H9 (cell line): ENCODE measurements at regions not wholly inside any gene's neighbourhood (a gene's known extent, or its start where the extent isn't known, plus 50 kb on each side); places are given as distances from the start of the nearest gene placed in this dataset.

ENCODE experiments used
- DNase-seq: peaks from one replicate; pipeline ENCODE4 v3.0.0-alpha.2; 2017
- H2AFZ ChIP-seq: one replicate; pipeline ENCODE4 v1.6.1; 2013; ENCODE audit warnings: mild to moderate bottlenecking, low read length, control low read depth, moderate library complexity
- H2AK5ac ChIP-seq: 2 replicates; pipeline ENCODE4 v1.6.1; 2013; ENCODE audit warnings: low read length, control low read depth, mixed read lengths; ENCODE audit not compliant: insufficient read length
- H2BK120ac ChIP-seq: one replicate; pipeline ENCODE4 v1.6.1; 2013; ENCODE audit warnings: low read depth, mild to moderate bottlenecking, low read length, control low read depth, inconsistent platforms; ENCODE audit not compliant: poor library complexity, severe bottlenecking
- H2BK12ac ChIP-seq: 2 replicates; pipeline ENCODE4 v1.6.1; 2013; ENCODE audit warnings: low read length, control low read depth, mixed read lengths, low read depth; ENCODE audit not compliant: insufficient read length
- H2BK15ac ChIP-seq: 2 replicates; pipeline ENCODE4 v1.6.1; 2013; ENCODE audit warnings: low read depth, low read length, control low read depth
- H2BK20ac ChIP-seq: one replicate; pipeline ENCODE4 v1.6.1; 2013; ENCODE audit warnings: low read depth, mild to moderate bottlenecking, low read length, control low read depth, inconsistent platforms; ENCODE audit not compliant: poor library complexity, severe bottlenecking
- H2BK5ac ChIP-seq: 2 replicates; pipeline ENCODE4 v1.6.1; 2013; ENCODE audit warnings: low read length, control low read depth, mixed read lengths; ENCODE audit not compliant: insufficient read length
- H3K14ac ChIP-seq: 2 replicates; pipeline ENCODE4 v1.6.1; 2013; ENCODE audit warnings: low read length, control low read depth; ENCODE audit not compliant: insufficient read depth
- H3K18ac ChIP-seq: 2 replicates; pipeline ENCODE4 v1.6.1; 2013; ENCODE audit warnings: low read depth, mild to moderate bottlenecking, mixed read lengths, low read length, control low read depth; ENCODE audit not compliant: insufficient read length
- H3K23ac ChIP-seq: 2 replicates; pipeline ENCODE4 v1.6.1; 2013; ENCODE audit warnings: low read length, control low read depth, mixed read lengths, low read depth; ENCODE audit not compliant: insufficient read length
- H3K23me2 ChIP-seq: 2 replicates; pipeline ENCODE4 v1.6.1; 2013; ENCODE audit warnings: low read depth, mild to moderate bottlenecking, mixed read lengths, low read length, control low read depth; ENCODE audit not compliant: insufficient read length, poor library complexity, severe bottlenecking
- H3K27ac ChIP-seq: 2 replicates; pipeline ENCODE4 v1.5.1; 2013; ENCODE audit warnings: low read length, control low read depth, mixed read lengths, low read depth; ENCODE audit not compliant: insufficient read length
- H3K27me3 ChIP-seq: 2 replicates; pipeline ENCODE4 v1.6.1; 2013; ENCODE audit warnings: low read length, control low read depth, inconsistent platforms; ENCODE audit not compliant: insufficient read depth
- H3K4ac ChIP-seq: 2 replicates; pipeline ENCODE4 v1.6.1; 2013; ENCODE audit warnings: low read depth, mild to moderate bottlenecking, control low read depth, inconsistent platforms, low read length, moderate library complexity
- H3K4me1 ChIP-seq: 2 replicates; pipeline ENCODE4 v1.6.1; 2013; ENCODE audit warnings: low read length, control low read depth, inconsistent platforms; ENCODE audit not compliant: insufficient read depth
- H3K4me2 ChIP-seq: 2 replicates; pipeline ENCODE4 v1.6.1; 2013; ENCODE audit warnings: low read length, control low read depth, mixed read lengths; ENCODE audit not compliant: insufficient read length, insufficient read depth
- H3K56ac ChIP-seq: 2 replicates; pipeline ENCODE4 v1.6.1; 2013; ENCODE audit warnings: low read depth, mild to moderate bottlenecking, mixed read lengths, low read length, control low read depth; ENCODE audit not compliant: insufficient read length
- H3K79me1 ChIP-seq: 2 replicates; pipeline ENCODE4 v1.6.1; 2013; ENCODE audit warnings: low read depth, mild to moderate bottlenecking, moderate library complexity, low read length, control low read depth, inconsistent platforms; ENCODE audit not compliant: insufficient read depth, poor library complexity, severe bottlenecking
- H3K79me2 ChIP-seq: 2 replicates; pipeline ENCODE4 v1.6.1; 2013; ENCODE audit warnings: low read length, control low read depth, inconsistent platforms; ENCODE audit not compliant: insufficient read depth
- H3K9ac ChIP-seq: 2 replicates; pipeline ENCODE4 v1.6.1; 2013; ENCODE audit warnings: low read length, control low read depth, mixed read lengths; ENCODE audit not compliant: insufficient read length; ENCODE audit errors: extremely low read depth
- H3K9me3 ChIP-seq: one replicate; pipeline ENCODE4 v1.6.1; 2013; ENCODE audit warnings: low read depth, low read length, inconsistent platforms; ENCODE audit not compliant: control insufficient read depth
- H3T11ph ChIP-seq: one replicate; pipeline ENCODE4 v1.6.1; 2013; ENCODE audit warnings: mild to moderate bottlenecking, low read length, control low read depth, inconsistent platforms
- H4K20me1 ChIP-seq: one replicate; pipeline ENCODE4 v1.6.1; 2013; ENCODE audit not compliant: control insufficient read depth, insufficient read length, insufficient read depth
- H4K5ac ChIP-seq: 2 replicates; pipeline ENCODE4 v1.6.1; 2013; ENCODE audit warnings: low read depth, mild to moderate bottlenecking, mixed read lengths, low read length, control low read depth; ENCODE audit not compliant: insufficient read length
- H4K8ac ChIP-seq: replicated peaks from 2 replicates; pipeline ENCODE4 v1.6.1; 2013; ENCODE audit warnings: low read length, control low read depth, mixed read lengths, low read depth; ENCODE audit not compliant: insufficient read length
- H4K91ac ChIP-seq: 2 replicates; pipeline ENCODE4 v1.6.1; 2013; ENCODE audit warnings: low read depth, mild to moderate bottlenecking, moderate library complexity, mixed read lengths, low read length, control low read depth; ENCODE audit not compliant: insufficient read length
- H3K27ac Mint-ChIP-seq, 3 experiments: 2 replicates in 2 of 3; 3 replicates in 1 of 3; pipeline ENCODE4 v1.8.0; 2020 to 2021; ENCODE audit warnings: mixed read lengths in 3 of 3, mild to moderate bottlenecking in 1 of 3, moderate library complexity in 1 of 3
- H3K27me3 Mint-ChIP-seq: 2 replicates; pipeline ENCODE4 v1.8.0; 2021; ENCODE audit warnings: low read depth, mild to moderate bottlenecking, moderate library complexity, mixed read lengths
- H3K36me3 Mint-ChIP-seq, 3 experiments: 2 replicates in 2 of 3; 3 replicates in 1 of 3; pipeline ENCODE4 v1.8.0; 2020 to 2021; ENCODE audit warnings: low read depth in 3 of 3, mixed read lengths in 3 of 3; ENCODE audit not compliant: insufficient read depth in 1 of 3
- H3K4me1 Mint-ChIP-seq, 2 experiments: 2 replicates each; pipeline ENCODE4 v1.8.0; 2020; ENCODE audit warnings: mixed read lengths in 2 of 2
- H3K4me3 Mint-ChIP-seq, 2 experiments: 2 replicates in 1 of 2; 3 replicates in 1 of 2; pipeline ENCODE4 v1.8.0; 2020 to 2021; ENCODE audit warnings: mild to moderate bottlenecking in 2 of 2, mixed read lengths in 2 of 2, moderate library complexity in 1 of 2
- H3K9me3 Mint-ChIP-seq, 2 experiments: 2 replicates in 1 of 2; 3 replicates in 1 of 2; pipeline ENCODE4 v1.8.0; 2020; ENCODE audit warnings: mild to moderate bottlenecking in 2 of 2, mixed read lengths in 2 of 2, moderate library complexity in 1 of 2
- CTCF ChIP-seq: fragments of 200-600 bp; sonication (generic); conservative IDR thresholded peaks from 3 replicates; pipeline ENCODE4 v1.8.0; 2021; ENCODE audit warnings: antibody characterized with exemption, mild to moderate bottlenecking
- WGBS: extraction: QIAGEN DNeasy Blood & Tissue Kit; methylation state at CpG from one replicate; pipeline ENCODE4 v1.1.7; 2013; ENCODE audit warnings: missing lambda C conversion rate, low lambda C conversion rate, mixed read lengths; ENCODE audit not compliant: insufficient read length; ENCODE audit errors: extremely low coverage; 5-methylcytosine and 5-hydroxymethylcytosine counted together

- Histone ChIP-seq H3K9me3 (no peaks in the 10 kb centered on the region), H2BK120ac (no peak overlapping the region), H4K91ac (no peak overlapping the region), H3K14ac (no peak overlapping the region), H2AFZ (no peak overlapping the region), H3K18ac (no peak overlapping the region), H2BK5ac (no peak overlapping the region), H3K56ac (no peak overlapping the region), H2AK5ac (no peak overlapping the region), H3K27me3 (no peaks in the 10 kb centered on the region), H3K23ac (no peak overlapping the region), H2BK20ac (no peak overlapping the region), H3K4ac (no peak overlapping the region), H3K9ac (no peak overlapping the region), H3K79me2 (no peaks in the 10 kb centered on the region), H3K23me2 (no peaks in the 10 kb centered on the region), H3K4me2 (no peak overlapping the region), H3K4me1 (no peaks in the 10 kb centered on the region), H2BK12ac (no peak overlapping the region), H3K79me1 (no peaks in the 10 kb centered on the region), H3T11ph (no peak overlapping the region), H4K8ac (no peak overlapping the region), H2BK15ac (no peak overlapping the region), H3K27ac (no peak overlapping the region), H4K20me1 (no peaks in the 10 kb centered on the region), H4K5ac (no peak overlapping the region)
- DNase-seq = peak; percentile 0
- Mint-ChIP-seq H3K9me3 (no peaks in the 10 kb centered on the region), H3K27me3 (peaks cover 12% of the 10 kb centered on the region), H3K4me3 (no peak overlapping the region), H3K36me3 (no peaks in the 10 kb centered on the region; a peak in 1 of 7 replicates), H3K27ac (no peak overlapping the region; a peak in 1 of 7 replicates), H3K4me1 (no peaks in the 10 kb centered on the region)
- no peak for TF ChIP-seq CTCF
- no CpG with 5 or more reads among the region's 3 CpGs for WGBS
Observed at GRCh38 chr10:78599122-78599853, 469.5 kb upstream of the ZMIZ1 start.
